ENCODE measurements at regions not wholly inside any gene's neighbourhood (a gene's known extent, or its start where the extent isn't known, plus 50 kb on each side); places are given as distances from the start of the nearest gene placed in this dataset.

GRCh38 chr10:44756216-44756615, 154.9 kb upstream of the TMEM72 start:
- Mint-ChIP-seq H3K27ac (no peak overlapping the region), H3K36me3 (no peaks in the 10 kb centered on the region)

GRCh38 chr10:44757551-44758205, 153.5 kb upstream of the TMEM72 start:
- Mint-ChIP-seq H3K27ac (no peak overlapping the region), H3K36me3 (no peaks in the 10 kb centered on the region)

More at GRCh38 chr10:44756216-44756615, 154.9 kb upstream of the TMEM72 start:
- no peak for ATAC-seq
- DNase-seq (ENCODE audit: low spot score in 2 of 2) = no peak
- no peaks in the 10 kb centered on the region for H3K9me3 Mint-ChIP-seq

GRCh38 chr10:44759122-44759521, 152.0 kb upstream of the TMEM72 start:
- ATAC-seq (no peak), DNase-seq (ENCODE audit: low spot score in 2 of 2) (no peak)
- Mint-ChIP-seq H3K9me3 (no peaks in the 10 kb centered on the region), H3K27ac (no peak overlapping the region), H3K36me3 (no peaks in the 10 kb centered on the region)

More at GRCh38 chr10:44757551-44758205, 153.5 kb upstream of the TMEM72 start:
- DNase-seq (ENCODE audit: low spot score in 2 of 2) = no peak
- ATAC-seq = no peak
- no peaks in the 10 kb centered on the region for H3K9me3 Mint-ChIP-seq

- no peak for ATAC-seq
These were observed 150.6 kb upstream of the TMEM72 start for GRCh38 chr10:44760513-44760912.

GRCh38 chr10:44761076-44761475, 150.1 kb upstream of the TMEM72 start:
- Mint-ChIP-seq H3K36me3 (no peaks in the 10 kb centered on the region), H3K9me3 (no peaks in the 10 kb centered on the region), H3K27ac (no peak overlapping the region)
- DNase-seq (ENCODE audit: low spot score in 2 of 2) = no peak
- ATAC-seq = no peak

More at GRCh38 chr10:44760513-44760912, 150.6 kb upstream of the TMEM72 start:
- Mint-ChIP-seq H3K9me3 (no peaks in the 10 kb centered on the region), H3K36me3 (no peaks in the 10 kb centered on the region), H3K27ac (no peak overlapping the region)
- no peak for DNase-seq (ENCODE audit: low spot score in 2 of 2)

- DNase-seq (ENCODE audit: low spot score in 2 of 2) = no peak
These were observed 147.8 kb upstream of the TMEM72 start for GRCh38 chr10:44763331-44763730.

GRCh38 chr10:44765299-44765698, 145.8 kb upstream of the TMEM72 start:
- no peaks in the 10 kb centered on the region for H3K9me3 Mint-ChIP-seq
- H3K36me3 Mint-ChIP-seq = no peaks in the 10 kb centered on the region
- no peak overlapping the region for H3K27ac Mint-ChIP-seq
- ATAC-seq (no peak), DNase-seq (ENCODE audit: low spot score in 2 of 2) (no peak)

More at GRCh38 chr10:44763331-44763730, 147.8 kb upstream of the TMEM72 start:
- Mint-ChIP-seq H3K9me3 (no peaks in the 10 kb centered on the region), H3K36me3 (no peaks in the 10 kb centered on the region), H3K27ac (no peak overlapping the region)
- no peak for ATAC-seq

- ATAC-seq (no peak), DNase-seq (ENCODE audit: low spot score in 2 of 2) (no peak)
- H3K9me3 Mint-ChIP-seq = no peaks in the 10 kb centered on the region
- H3K27ac Mint-ChIP-seq = peak overlapping the region in 1 of 2 donors; percentile 36
- no peaks in the 10 kb centered on the region for H3K36me3 Mint-ChIP-seq
These were observed 144.5 kb upstream of the TMEM72 start for GRCh38 chr10:44766631-44767030.

GRCh38 chr10:44769450-44769849, 141.7 kb upstream of the TMEM72 start:
- no peaks in the 10 kb centered on the region for H3K36me3 Mint-ChIP-seq
- no peaks in the 10 kb centered on the region for H3K9me3 Mint-ChIP-seq
- H3K27ac Mint-ChIP-seq = no peak overlapping the region
- DNase-seq (ENCODE audit: low spot score in 2 of 2) = no peak
- no peak for ATAC-seq

GRCh38 chr10:44771233-44771995, 139.7 kb upstream of the TMEM72 start:
- no peaks in the 10 kb centered on the region for H3K9me3 Mint-ChIP-seq
- no peak overlapping the region for H3K27ac Mint-ChIP-seq
- DNase-seq (ENCODE audit: low spot score in 2 of 2) (no peak), ATAC-seq (no peak)
- H3K36me3 Mint-ChIP-seq = no peaks in the 10 kb centered on the region

GRCh38 chr10:44773565-44773964, 137.6 kb upstream of the TMEM72 start:
- no peak overlapping the region for H3K27ac Mint-ChIP-seq
- DNase-seq (ENCODE audit: low spot score in 2 of 2) = no peak
- H3K36me3 Mint-ChIP-seq = no peaks in the 10 kb centered on the region
- no peaks in the 10 kb centered on the region for H3K9me3 Mint-ChIP-seq
- ATAC-seq = no peak

GRCh38 chr10:44774676-44775401, 136.3 kb upstream of the TMEM72 start:
- DNase-seq (ENCODE audit: low spot score in 2 of 2) (no peak), ATAC-seq (no peak)
- H3K36me3 Mint-ChIP-seq = no peaks in the 10 kb centered on the region
- no peaks in the 10 kb centered on the region for H3K9me3 Mint-ChIP-seq
- H3K27ac Mint-ChIP-seq = no peak overlapping the region

- H3K36me3 Mint-ChIP-seq = no peaks in the 10 kb centered on the region
- ATAC-seq (no peak), DNase-seq (ENCODE audit: low spot score in 2 of 2) (no peak)
- no peak overlapping the region for H3K27ac Mint-ChIP-seq
- H3K9me3 Mint-ChIP-seq = no peaks in the 10 kb centered on the region
These were observed 135.8 kb upstream of the TMEM72 start for GRCh38 chr10:44775402-44775741.

GRCh38 chr10:44776181-44776580, 135.0 kb upstream of the TMEM72 start:
- ATAC-seq (no peak), DNase-seq (ENCODE audit: low spot score in 2 of 2) (no peak)
- no peak overlapping the region for H3K27ac Mint-ChIP-seq
- H3K9me3 Mint-ChIP-seq = no peaks in the 10 kb centered on the region
- no peaks in the 10 kb centered on the region for H3K36me3 Mint-ChIP-seq

- Mint-ChIP-seq H3K27ac (no peak overlapping the region), H3K36me3 (no peaks in the 10 kb centered on the region), H3K9me3 (no peaks in the 10 kb centered on the region)
- DNase-seq (ENCODE audit: low spot score in 2 of 2) = no peak
- no peak for ATAC-seq
These were observed 131.6 kb upstream of the TMEM72 start for GRCh38 chr10:44779511-44779910.

- no peaks in the 10 kb centered on the region for H3K36me3 Mint-ChIP-seq
- no peak for DNase-seq (ENCODE audit: low spot score in 2 of 2)
- no peak for ATAC-seq
- H3K27ac Mint-ChIP-seq = no peak overlapping the region
- H3K9me3 Mint-ChIP-seq = no peaks in the 10 kb centered on the region
These were observed 130.7 kb upstream of the TMEM72 start for GRCh38 chr10:44780426-44780825.

GRCh38 chr10:44781131-44781530, 130.0 kb upstream of the TMEM72 start:
- DNase-seq (ENCODE audit: low spot score in 2 of 2) (no peak), ATAC-seq (no peak)
- H3K9me3 Mint-ChIP-seq = no peaks in the 10 kb centered on the region
- no peak overlapping the region for H3K27ac Mint-ChIP-seq
- H3K36me3 Mint-ChIP-seq = no peaks in the 10 kb centered on the region

Measured in activated naive CD4-positive, alpha-beta T cell treated with anti-CD3 and anti-CD28 coated beads, Interleukin-2, amount 50 U/mL, for 72 hours (primary cell).